Non-pigmented ciliary epithelial cell (primary cell): ENCODE measurements at regions not wholly inside any gene's neighbourhood (a gene's known extent, or its start where the extent isn't known, plus 50 kb on each side); places are given as distances from the start of the nearest gene placed in this dataset.

Experiments
- DNase-seq: peaks from one replicate; pipeline ENCODE4 v3.0.0-alpha.2; 2010; ENCODE audit warnings: low read depth

DNA sequence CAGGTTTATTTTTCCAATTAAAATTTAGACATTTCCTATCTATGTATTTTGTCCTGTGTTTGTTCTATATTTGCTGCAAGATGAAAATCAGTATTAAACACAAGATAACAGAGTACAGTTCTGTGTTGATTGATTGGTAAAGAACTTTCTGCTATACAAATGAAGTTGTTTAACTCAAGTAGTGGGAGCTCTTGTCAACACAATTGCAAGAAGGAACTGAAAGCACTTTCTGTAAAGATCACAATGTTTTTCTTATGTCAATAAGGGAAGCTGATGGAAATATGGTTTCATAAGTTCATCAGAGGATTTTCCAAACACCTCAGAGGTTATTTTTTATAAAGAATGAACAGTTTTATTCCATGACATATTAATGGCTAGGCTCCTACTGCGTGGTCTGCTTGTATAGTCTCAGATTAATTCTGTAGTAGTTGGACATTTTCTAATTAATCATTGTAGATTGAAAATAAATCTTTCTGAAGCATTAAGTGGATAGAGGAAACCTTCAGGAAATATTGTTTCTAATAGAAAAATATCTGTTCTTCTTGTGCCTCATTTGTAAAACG, 379.5 kb downstream of the LRFN5 start:
- DNase-seq: no peak

DNA sequence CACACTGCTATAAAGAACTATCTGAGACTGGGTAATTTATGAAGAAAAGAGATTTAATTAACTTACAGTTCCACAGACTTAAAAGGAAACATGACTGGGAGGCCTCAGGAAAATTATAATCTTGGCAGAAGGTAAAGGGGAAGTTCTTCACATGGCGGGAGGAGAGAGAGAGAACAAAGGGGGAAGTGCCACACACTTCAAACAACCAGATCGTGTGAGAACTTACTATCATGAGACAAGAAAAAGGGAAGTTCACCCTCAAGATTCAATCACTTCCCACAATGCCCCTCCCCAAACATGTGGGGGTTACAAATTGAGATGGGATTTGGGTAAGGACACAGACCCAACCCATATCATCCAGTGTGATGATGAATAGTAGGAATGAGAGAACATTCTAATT, 366.5 kb downstream of the LRFN5 start:
- DNase-seq: no peak

DNA sequence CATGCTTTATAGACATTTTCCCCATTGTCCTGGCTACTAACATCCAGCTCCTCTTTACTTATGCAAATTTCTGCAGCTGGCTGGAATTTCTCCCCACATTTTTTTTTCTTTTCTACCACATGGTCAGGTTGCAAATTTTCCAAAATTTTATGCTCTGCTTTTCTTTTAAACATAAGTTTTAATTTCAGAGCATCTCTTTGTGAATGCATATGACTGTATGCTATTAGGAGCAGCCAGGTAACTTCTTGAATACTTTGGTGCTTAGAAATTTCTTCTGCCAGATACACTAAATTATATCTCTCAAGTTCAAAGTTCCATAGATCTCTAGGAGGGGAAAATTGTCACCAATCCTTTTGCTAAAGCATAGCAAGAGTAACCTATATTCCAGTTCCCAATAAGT, 365.9 kb downstream of the LRFN5 start:
- no peak for DNase-seq

DNA sequence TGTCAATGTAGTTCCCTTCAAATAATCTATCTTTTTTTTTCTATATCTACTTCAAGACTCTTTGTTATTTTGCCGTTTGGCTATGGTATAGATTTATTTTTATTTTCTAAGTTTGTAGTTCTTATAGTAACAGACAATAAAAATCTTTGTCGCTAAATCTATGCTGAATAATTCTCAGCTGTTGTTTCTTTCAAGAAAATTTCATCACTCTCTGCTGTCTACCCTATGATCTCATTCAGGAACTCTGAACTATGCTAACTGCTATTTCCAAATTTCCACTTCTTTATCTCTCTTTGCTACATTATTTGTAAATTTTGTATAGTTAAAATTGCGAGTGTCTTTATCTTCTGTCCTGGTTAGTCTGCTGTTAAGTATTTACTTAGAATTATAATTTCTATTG, 353.6 kb downstream of the LRFN5 start:
- DNase-seq: no peak

DNA sequence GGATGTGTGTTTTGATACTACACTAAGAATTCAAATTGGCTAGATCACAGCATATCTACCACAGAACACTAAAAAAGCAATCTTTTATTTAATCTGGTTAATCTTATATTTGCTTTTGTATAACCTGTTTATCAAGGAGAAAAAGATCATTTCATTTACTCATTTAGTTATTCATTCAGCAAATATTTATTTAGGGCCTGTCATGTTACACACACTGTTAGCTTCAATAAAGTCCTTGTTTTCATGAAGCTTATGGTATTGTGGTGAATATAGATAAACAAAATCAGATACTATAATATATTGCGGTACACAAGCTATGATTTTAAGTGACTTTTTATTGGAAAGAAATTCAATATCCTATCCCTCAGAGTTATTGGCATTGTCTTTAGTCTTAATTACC, 350.8 kb downstream of the LRFN5 start:
- no peak for DNase-seq
